H1 (cell line): ENCODE measurements at regions not wholly inside any gene's neighbourhood (a gene's known extent, or its start where the extent isn't known, plus 50 kb on each side); places are given as distances from the start of the nearest gene placed in this dataset.

Source experiments
- CTCF ChIA-PET: fragments of 300-600 bp; sonication (Branson Sonifier 250); formaldehyde crosslinking; loops from one replicate; lab custom pipeline; 2021; ENCODE audit not compliant: partially characterized antibody; lab: Charles Lee
- POLR2A ChIA-PET: fragments of 300-600 bp; sonication (Branson Sonifier 250); formaldehyde crosslinking; loops from one replicate; lab custom pipeline; 2021; ENCODE audit warnings: inconsistent platforms; ENCODE audit not compliant: partially characterized antibody; lab: Charles Lee
- DNase-seq, 2 experiments: peaks; one replicate each; pipeline versions ENCODE4 v3.0.0 to v3.0.0-alpha.2; 2010 to 2022; ENCODE audit warnings: low spot score in 2 of 2, low read depth in 1 of 2, mixed read lengths in 1 of 2
- FAIRE-seq: peaks from 2 replicates; lab custom pipeline; 2011; peaks lifted over from hg19 to GRCh38; lab: Jason Lieb, UNC
- H2AFZ ChIP-seq: 2 replicates; pipeline ENCODE4 v1.8.1; 2012; ENCODE audit warnings: low read length, inconsistent platforms
- H2AK5ac ChIP-seq: 2 replicates; pipeline ENCODE4 v1.6.1; 2013; ENCODE audit warnings: low read depth, low read length
- H2BK120ac ChIP-seq: replicated peaks from 2 replicates; pipeline ENCODE3; 2013; ENCODE audit warnings: low read depth, low read length, inconsistent platforms
- H2BK12ac ChIP-seq: 2 replicates; pipeline ENCODE4 v1.6.1; 2013; ENCODE audit warnings: low read depth, low read length
- H2BK15ac ChIP-seq: 2 replicates; pipeline ENCODE4 v1.6.1; 2013; ENCODE audit warnings: low read length
- H2BK20ac ChIP-seq: 2 replicates; pipeline ENCODE4 v1.6.1; 2013; ENCODE audit warnings: low read length
- H2BK5ac ChIP-seq: 2 replicates; pipeline ENCODE4 v1.6.1; 2013; ENCODE audit warnings: low read depth, low read length
- H3K14ac ChIP-seq: 2 replicates; pipeline ENCODE4 v1.6.1; 2013; ENCODE audit warnings: inconsistent platforms; ENCODE audit not compliant: insufficient read length
- H3K18ac ChIP-seq: 2 replicates; pipeline ENCODE4 v1.6.1; 2013; ENCODE audit warnings: low read length; ENCODE audit errors: extremely low read depth
- H3K23ac ChIP-seq: 2 replicates; pipeline ENCODE4 v1.6.1; 2013; ENCODE audit warnings: inconsistent platforms; ENCODE audit not compliant: insufficient read length
- H3K23me2 ChIP-seq: 2 replicates; pipeline ENCODE4 v1.6.1; 2013; ENCODE audit warnings: low read depth, low read length
- H3K27ac ChIP-seq: 2 replicates; pipeline ENCODE4 v1.6.1; 2011; ENCODE audit warnings: low read depth, low read length, inconsistent platforms
- H3K27me3 ChIP-seq, 4 experiments: replicated peaks in 1 of 4; 1 replicate in 1 of 4; 2 replicates in 3 of 4; pipeline versions ENCODE4 v1.6.1 to v1.8.1; 2011 to 2013; ENCODE audit warnings: low read length in 3 of 4, mild to moderate bottlenecking in 3 of 4, inconsistent platforms in 2 of 4, mixed read lengths in 2 of 4, moderate library complexity in 1 of 4; ENCODE audit not compliant: control insufficient read depth in 3 of 4, insufficient read depth in 3 of 4; ENCODE audit errors: extremely low read depth in 1 of 4
- H3K36me3 ChIP-seq, 4 experiments: 2 replicates each; pipeline versions ENCODE4 v1.6.1 to v1.8.1; 2011 to 2013; ENCODE audit warnings: mild to moderate bottlenecking in 4 of 4, low read length in 3 of 4, moderate library complexity in 2 of 4, control low read depth in 1 of 4, inconsistent platforms in 1 of 4; ENCODE audit not compliant: insufficient read depth in 4 of 4, control insufficient read depth in 2 of 4
- H3K4ac ChIP-seq: replicated peaks from 2 replicates; pipeline ENCODE3; 2013; ENCODE audit warnings: low read length, low read depth, mixed read lengths, inconsistent platforms; ENCODE audit not compliant: insufficient read length
- H3K4me1 ChIP-seq, 4 experiments: replicated peaks in 1 of 4; 1 replicate in 1 of 4; 2 replicates in 3 of 4; pipeline versions ENCODE4 v1.6.1 to v1.8.1; 2011 to 2013; ENCODE audit warnings: low read length in 3 of 4, inconsistent platforms in 2 of 4, mixed read lengths in 1 of 4; ENCODE audit not compliant: insufficient read depth in 4 of 4, control insufficient read depth in 3 of 4
- H3K4me2 ChIP-seq, 2 experiments: 2 replicates each; pipeline versions ENCODE4 v1.6.1 to v1.8.1; 2011 to 2013; ENCODE audit warnings: low read depth in 2 of 2, low read length in 2 of 2, control low read depth in 1 of 2, inconsistent platforms in 1 of 2, mild to moderate bottlenecking in 1 of 2; ENCODE audit not compliant: insufficient read depth in 1 of 2
- H3K4me3 ChIP-seq, 4 experiments: fragments of 200-600, 300-600 bp in 1 of 4; sonication (generic), shearing (Covaris generic), sonication (Bioruptor Twin) in 1 of 4; 2 replicates each; pipeline versions ENCODE4 v1.5.1 to v1.8.1; 2011 to 2016; ENCODE audit warnings: low read length in 4 of 4, low read depth in 3 of 4, control low read depth in 2 of 4, inconsistent platforms in 2 of 4, mild to moderate bottlenecking in 2 of 4, mixed read lengths in 1 of 4, moderate library complexity in 1 of 4; ENCODE audit not compliant: insufficient read depth in 2 of 4; ENCODE audit errors: extremely low read depth in 1 of 4
- H3K56ac ChIP-seq: replicated peaks from 2 replicates; pipeline ENCODE3; 2013; ENCODE audit warnings: low read depth, mild to moderate bottlenecking, mixed read lengths, low read length, inconsistent platforms; ENCODE audit not compliant: insufficient read length
- H3K79me1 ChIP-seq: 2 replicates; pipeline ENCODE4 v1.6.1; 2013; ENCODE audit warnings: low read depth, low read length, control low read depth
- H3K79me2 ChIP-seq, 2 experiments: 2 replicates each; pipeline versions ENCODE4 v1.6.1 to v1.8.1; 2012 to 2013; ENCODE audit warnings: low read length in 2 of 2, mild to moderate bottlenecking in 2 of 2, inconsistent platforms in 1 of 2; ENCODE audit not compliant: insufficient read depth in 2 of 2, control insufficient read depth in 1 of 2
- H3K9ac ChIP-seq, 4 experiments: replicated peaks in 1 of 4; 1 replicate in 1 of 4; 2 replicates in 3 of 4; pipeline versions ENCODE4 v1.6.1 to v1.8.1; 2011 to 2013; ENCODE audit warnings: low read depth in 3 of 4, low read length in 3 of 4, control low read depth in 2 of 4, mild to moderate bottlenecking in 2 of 4, moderate library complexity in 2 of 4, inconsistent platforms in 1 of 4; ENCODE audit errors: extremely low read depth in 1 of 4
- H3K9me3 ChIP-seq, 2 experiments: 2 replicates each; pipeline versions ENCODE4 v1.6.1 to v1.8.1; 2012 to 2013; ENCODE audit warnings: mild to moderate bottlenecking in 2 of 2, moderate library complexity in 2 of 2, control low read depth in 1 of 2, inconsistent platforms in 1 of 2, low read depth in 1 of 2, low read length in 1 of 2, mixed read lengths in 1 of 2; ENCODE audit not compliant: insufficient read depth in 2 of 2
- H4K20me1 ChIP-seq, 2 experiments: replicated peaks in 1 of 2; 2 replicates each; pipeline versions ENCODE3 to v1.8.1; 2011 to 2013; ENCODE audit warnings: inconsistent platforms in 2 of 2, low read length in 2 of 2, mild to moderate bottlenecking in 1 of 2; ENCODE audit not compliant: insufficient read depth in 2 of 2, control insufficient read depth in 1 of 2
- H4K5ac ChIP-seq: 2 replicates; pipeline ENCODE4 v1.6.1; 2013; ENCODE audit warnings: low read length, low read depth, mixed read lengths, inconsistent platforms; ENCODE audit not compliant: insufficient read length
- H4K8ac ChIP-seq: 2 replicates; pipeline ENCODE4 v1.8.0; 2013; ENCODE audit warnings: mild to moderate bottlenecking, moderate library complexity, low read length, inconsistent platforms; ENCODE audit not compliant: insufficient read depth; ENCODE audit errors: extremely low read depth
- H4K91ac ChIP-seq: replicated peaks from 2 replicates; pipeline ENCODE3; 2013; ENCODE audit warnings: low read length, mixed read lengths, inconsistent platforms; ENCODE audit not compliant: insufficient read length
- ATF3 ChIP-seq: IDR thresholded peaks from 2 replicates; pipeline ENCODE4 v1.6.1; 2011; ENCODE audit warnings: low read depth, mild to moderate bottlenecking, low read length; ENCODE audit not compliant: insufficient read depth
- CHD2 ChIP-seq: IDR thresholded peaks from 2 replicates; pipeline ENCODE4 v1.6.1; 2012; ENCODE audit warnings: low read length, improper control_type of control experiment
- CTBP2 ChIP-seq: IDR thresholded peaks from 2 replicates; pipeline ENCODE4 v1.7.0; 2011; ENCODE audit warnings: borderline replicate concordance, mild to moderate bottlenecking, moderate library complexity, mixed read lengths, low read length; ENCODE audit not compliant: insufficient read depth, insufficient read length
- EP300 ChIP-seq, 2 experiments: IDR thresholded peaks; 1 replicate in 1 of 2; 2 replicates in 1 of 2; pipeline ENCODE4 v1.6.1; 2011 to 2012; ENCODE audit warnings: low read depth in 2 of 2, low read length in 2 of 2, mild to moderate bottlenecking in 2 of 2, borderline replicate concordance in 1 of 2, inconsistent platforms in 1 of 2, moderate library complexity in 1 of 2
- EZH2 ChIP-seq: fragments of 200-600 bp; sonication (generic); IDR thresholded peaks from 2 replicates; pipeline ENCODE4 v1.7.1; 2012; ENCODE audit warnings: low read depth, mild to moderate bottlenecking, moderate library complexity, low read length, inconsistent platforms; ENCODE audit not compliant: severe bottlenecking
- KDM5A ChIP-seq: fragments of 200-600 bp; IDR thresholded peaks from 2 replicates; pipeline ENCODE4 v1.7.1; 2012; ENCODE audit warnings: mild to moderate bottlenecking, low read length, inconsistent platforms, mixed read lengths
- NRF1 ChIP-seq: IDR thresholded peaks from 2 replicates; pipeline ENCODE4 v1.6.1; 2011; ENCODE audit warnings: mild to moderate bottlenecking, low read depth, low read length, improper control_type of control experiment
- POLR2A ChIP-seq, 2 experiments: IDR thresholded peaks; 1 replicate in 1 of 2; 2 replicates in 1 of 2; pipeline ENCODE4 v1.6.1; 2011; ENCODE audit warnings: low read depth in 2 of 2, low read length in 2 of 2, mild to moderate bottlenecking in 2 of 2; ENCODE audit errors: control extremely low read depth in 1 of 2
- RAD21 ChIP-seq, 2 experiments: IDR thresholded peaks in 1 of 2; conservative IDR thresholded peaks in 1 of 2; 2 replicates each; pipeline ENCODE4 v1.6.1; 2011; ENCODE audit warnings: low read depth in 2 of 2, low read length in 2 of 2, improper control_type of control experiment in 1 of 2, inconsistent platforms in 1 of 2, mild to moderate bottlenecking in 1 of 2, moderate library complexity in 1 of 2
- RFX5 ChIP-seq: IDR thresholded peaks from 2 replicates; pipeline ENCODE4 v1.6.1; 2011; ENCODE audit warnings: low read depth, low read length, improper control_type of control experiment, borderline replicate concordance
- SIRT6 ChIP-seq: IDR thresholded peaks from one replicate; pipeline ENCODE4 v1.7.1; 2012; ENCODE audit warnings: low read length, inconsistent platforms
- SP4 ChIP-seq: IDR thresholded peaks from 2 replicates; pipeline ENCODE4 v1.6.1; 2012; ENCODE audit warnings: low read length, inconsistent platforms
- SUZ12 ChIP-seq: fragments of 200-600 bp; sonication (generic); IDR thresholded peaks from 2 replicates; pipeline ENCODE4 v1.6.1; 2012; ENCODE audit warnings: mild to moderate bottlenecking, inconsistent platforms, low read length, moderate library complexity, mixed read lengths
- TAF7 ChIP-seq: optimal IDR thresholded peaks from 2 replicates; pipeline ENCODE3; 2011; ENCODE audit warnings: low read depth, mild to moderate bottlenecking, inconsistent platforms, low read length, moderate library complexity, borderline replicate concordance
- YY1 ChIP-seq: IDR thresholded peaks from 2 replicates; pipeline ENCODE4 v1.6.1; 2011; ENCODE audit warnings: low read depth, mild to moderate bottlenecking, low read length
- WGBS, 2 experiments: shearing (Covaris generic) in 1 of 2; methylation state at CpG; one replicate each; pipeline versions ENCODE4 v1.1.6 to v1.1.7; 2013 to 2015; ENCODE audit warnings: low lambda C conversion rate in 2 of 2, mixed read lengths in 2 of 2, inconsistent platforms in 1 of 2, low coverage in 1 of 2, missing lambda C conversion rate in 1 of 2; ENCODE audit not compliant: insufficient replicate concordance in 2 of 2, insufficient coverage in 1 of 2, insufficient read length in 1 of 2; ENCODE audit errors: extremely low coverage in 1 of 2, missing lambda C conversion rate in 1 of 2; 5-methylcytosine and 5-hydroxymethylcytosine counted together

- H3K36me3 ChIP-seq, result no peaks in the 10 kb centered on the region
- DNase-seq (no peak), FAIRE-seq (no peak)
- H3K27me3 ChIP-seq, result no peaks in the 10 kb centered on the region
- H3K79me1 ChIP-seq, result no peaks in the 10 kb centered on the region
- no peak overlapping the region for H2AFZ ChIP-seq
- H4K20me1 ChIP-seq, result no peaks in the 10 kb centered on the region
- POLR2A ChIA-PET, result no interaction called here
- H2BK15ac ChIP-seq, result no peak overlapping the region
- H4K8ac ChIP-seq, result no peak overlapping the region
- H3K23ac ChIP-seq, result no peak overlapping the region
- H3K27ac ChIP-seq, result no peak overlapping the region
- H2BK12ac ChIP-seq, result no peak overlapping the region
- 69% methylated on average over 5 of the region's 5 CpGs; no CpG with 5 or more reads in 1 of the 2 experiments for WGBS, 2 experiments
- no peak overlapping the region for H3K9ac ChIP-seq
- no peak overlapping the region for H2BK20ac ChIP-seq
- no peak overlapping the region for H3K18ac ChIP-seq
- no peak overlapping the region for H2AK5ac ChIP-seq
- H3K4me1 ChIP-seq, result no peaks in the 10 kb centered on the region
- H4K5ac ChIP-seq, result no peak overlapping the region
- no peaks in the 10 kb centered on the region for H3K79me2 ChIP-seq
- no peak overlapping the region for H3K4ac ChIP-seq
- H3K23me2 ChIP-seq, result no peaks in the 10 kb centered on the region
- H4K91ac ChIP-seq, result no peak overlapping the region
- no peak overlapping the region for H3K4me2 ChIP-seq
- H3K4me3 ChIP-seq, result no peak overlapping the region
- CTCF ChIA-PET, result interaction anchor here (1.8 kb wide), 1 partner anchor 13 kb away, joined by 9 read pairs; no protein-coding TSS in a partner anchor
- H2BK120ac ChIP-seq, result no peak overlapping the region
- no peak overlapping the region for H2BK5ac ChIP-seq
- H3K14ac ChIP-seq, result no peak overlapping the region
- no peak overlapping the region for H3K56ac ChIP-seq
- H3K9me3 ChIP-seq, result no peaks in the 10 kb centered on the region
- no peak for TF ChIP-seq EZH2
- TF ChIP-seq POLR2A (IDR thresholded peaks at IDR 0.05; ENCODE audit: control extremely low read depth in 1 of 2, low read depth in 2 of 2, low read length in 2 of 2), result no peak
- no peak for TF ChIP-seq RAD21 (IDR thresholded peaks at IDR 0.05 in 1 of 2, conservative IDR thresholded peaks at IDR 0.05 in 1 of 2; ENCODE audit: low read depth in 2 of 2, low read length in 2 of 2)
- no peak for TF ChIP-seq RFX5
- TF ChIP-seq CHD2, result no peak
- no peak for TF ChIP-seq KDM5A
- TF ChIP-seq SIRT6, result no peak
- no peak for TF ChIP-seq ATF3
- TF ChIP-seq YY1, result no peak
- TF ChIP-seq SUZ12, result no peak
- TF ChIP-seq TAF7, result no peak
- no peak for TF ChIP-seq SP4
- no peak for TF ChIP-seq NRF1
- TF ChIP-seq CTBP2, result no peak
- no peak for TF ChIP-seq EP300 (IDR thresholded peaks at IDR 0.05; ENCODE audit: borderline replicate concordance in 1 of 2, low read depth in 2 of 2, low read length in 2 of 2)
Measured at GRCh38 chr16:49944221-49944620, 80.8 kb upstream of the CNEP1R1 start.
